HuH-7 (cell line): ENCODE measurements at regions not wholly inside any gene's neighbourhood (a gene's known extent, or its start where the extent isn't known, plus 50 kb on each side); places are given as distances from the start of the nearest gene placed in this dataset.
"Not testable (repeated sequence)": the region's sequence is repeated elsewhere in the genome, so short reads cannot be mapped to it uniquely, and the experiment has no call there.

Experiments used
- DNase-seq: peaks from one replicate; pipeline ENCODE4 v3.0.0; 2011; ENCODE audit warnings: low spot score

DNA sequence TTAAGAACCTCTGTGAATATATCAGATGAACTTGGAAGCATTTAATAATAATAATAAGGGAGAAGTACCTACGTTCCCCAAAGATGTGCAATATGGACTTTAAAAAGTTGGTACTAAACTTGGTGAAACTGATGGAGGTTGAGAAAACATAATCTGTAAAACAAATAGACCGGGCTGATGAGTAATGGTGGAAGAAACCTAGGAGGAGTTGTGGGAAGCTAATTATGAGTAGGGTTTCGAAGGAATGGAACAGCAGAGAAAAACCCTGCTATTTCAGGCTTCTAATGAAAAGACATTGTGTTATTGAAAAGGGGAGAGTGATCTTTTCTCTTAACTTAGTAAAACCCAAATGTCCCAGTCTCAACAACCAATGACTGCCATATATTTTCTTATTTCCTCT lies 229.3 kb downstream of the PCSK1 start:
- no peak for DNase-seq

DNA sequence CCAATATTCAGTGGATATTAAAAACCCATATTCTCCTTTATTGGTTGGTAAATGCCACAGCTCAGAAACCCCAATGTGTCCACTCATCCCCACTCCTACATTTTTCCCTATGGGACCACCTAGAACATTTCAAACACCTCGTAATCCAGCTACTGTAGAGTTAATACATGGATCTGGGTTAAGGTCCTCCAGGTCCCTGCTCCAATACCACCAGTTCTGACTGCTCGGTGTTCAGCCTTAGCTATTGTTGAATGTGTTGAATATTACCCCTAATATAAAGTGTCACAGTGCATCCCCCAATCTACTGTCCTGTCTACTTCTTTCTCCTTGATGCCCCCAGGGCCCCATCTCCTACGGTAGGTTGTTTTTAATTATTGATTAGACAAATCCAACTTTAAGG lies 231.5 kb downstream of the PCSK1 start:
- DNase-seq: no peak

DNA sequence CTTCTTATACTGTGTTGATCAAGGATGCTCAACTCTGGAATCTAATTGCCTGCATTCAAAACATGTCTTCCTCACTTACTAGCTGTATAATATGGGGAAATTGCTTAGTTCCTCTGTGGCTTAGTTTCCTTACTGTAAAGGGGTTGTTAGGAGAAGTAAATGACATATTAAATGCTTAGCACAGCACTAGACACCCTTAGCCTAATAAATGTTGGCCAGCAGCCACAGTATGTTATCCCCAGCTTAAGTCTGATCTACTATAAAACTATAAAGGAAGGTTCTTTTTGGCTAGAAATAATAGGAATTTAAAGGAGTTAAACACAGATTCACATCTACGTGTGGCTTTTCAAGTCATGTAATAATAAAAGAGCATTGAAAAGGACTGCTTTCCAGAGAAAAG lies 232.4 kb downstream of the PCSK1 start:
- no peak for DNase-seq

DNA sequence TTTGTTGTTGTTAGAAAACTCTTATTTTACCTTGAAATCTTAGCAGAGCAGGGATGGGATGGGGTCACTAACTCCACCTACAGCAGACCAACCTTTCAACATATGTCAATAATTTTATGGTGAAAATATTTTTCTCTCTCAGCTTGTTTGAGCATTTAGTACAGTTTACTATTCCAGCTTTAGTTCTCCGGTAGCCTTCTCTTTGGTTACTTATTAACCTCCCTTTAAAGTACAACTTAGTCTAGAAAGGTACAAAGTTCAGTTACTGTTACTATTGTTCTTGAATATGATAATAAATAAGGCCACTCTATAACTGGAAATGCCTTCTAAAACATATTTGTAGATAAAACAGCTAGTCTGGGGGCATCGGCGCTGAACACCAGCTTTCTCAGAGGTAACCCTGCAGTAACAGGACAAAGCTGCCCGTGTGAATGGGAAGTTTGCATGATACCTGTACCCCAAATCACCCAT lies 233.3 kb downstream of the PCSK1 start:
- DNase-seq: no peak

DNA sequence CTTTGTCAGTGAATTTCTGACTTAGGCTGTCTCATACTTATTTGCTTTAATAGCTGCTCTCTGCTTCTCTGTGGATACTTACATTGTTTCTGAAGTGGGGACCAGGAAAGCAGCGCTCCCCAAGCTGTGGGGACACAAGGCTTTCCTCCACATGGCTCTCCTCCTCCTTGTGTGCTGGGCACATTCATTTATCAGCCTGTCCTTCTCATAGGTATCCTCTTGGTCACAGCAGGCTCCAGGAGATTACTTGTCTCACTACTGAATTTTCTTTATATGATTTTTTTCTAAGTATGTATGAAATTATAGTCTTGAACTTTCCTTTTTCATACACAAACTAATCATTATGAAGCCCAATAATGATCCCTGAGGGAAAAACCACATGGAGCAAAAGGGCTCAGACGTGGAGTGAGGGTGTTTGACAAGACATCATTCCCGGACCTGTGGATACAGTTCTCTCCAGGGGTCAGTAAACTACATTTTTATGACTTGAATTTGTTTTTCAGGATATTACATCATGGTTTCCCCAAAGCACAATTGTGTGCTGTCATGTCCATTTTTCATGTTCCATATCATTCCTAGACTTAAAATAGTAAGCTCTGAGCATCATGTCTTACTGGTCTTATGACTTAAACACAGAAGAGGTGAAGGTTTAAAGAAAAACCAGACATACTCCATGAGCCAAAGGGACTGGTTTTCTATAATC lies 234.5 kb downstream of the PCSK1 start:
- DNase-seq: no peak

DNA sequence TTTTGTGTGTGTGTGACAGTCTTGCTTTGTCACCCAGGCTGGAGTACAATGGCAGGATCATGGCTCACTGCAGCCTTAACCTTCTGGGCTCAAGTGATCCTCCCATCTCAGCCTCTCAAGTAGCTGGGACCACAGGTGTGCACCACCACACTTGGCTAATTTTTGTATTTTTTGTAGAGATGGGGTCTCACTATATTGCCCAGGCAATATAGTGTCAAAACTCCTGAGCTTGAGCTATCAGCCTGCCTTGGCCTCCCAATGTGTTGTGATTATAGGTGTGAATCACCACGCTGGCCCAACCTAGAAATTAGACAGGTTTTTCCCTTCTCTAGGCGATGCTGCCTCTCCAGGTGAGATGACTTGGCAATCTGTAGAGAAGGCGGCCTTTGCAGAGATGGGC lies 235.3 kb downstream of the PCSK1 start:
- DNase-seq: not testable (repeated sequence)

DNA sequence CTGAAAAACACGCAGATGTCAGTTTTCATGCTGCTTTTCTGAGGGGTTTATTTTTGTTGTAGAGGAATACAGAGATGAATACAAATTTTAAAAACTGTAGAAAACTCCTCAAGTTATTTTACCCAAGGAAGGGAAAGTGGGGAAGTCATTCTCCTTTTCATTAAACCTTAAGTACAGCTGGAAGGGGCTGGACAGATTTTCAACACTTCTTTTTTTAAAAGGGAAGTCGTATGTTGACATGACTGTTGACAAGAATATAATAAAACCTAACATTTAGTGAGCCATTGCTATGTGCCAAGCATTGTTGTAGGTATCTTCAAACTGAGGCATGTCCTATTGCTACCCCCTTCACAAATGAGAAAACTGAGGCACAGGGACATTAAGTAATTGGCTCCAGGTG lies 235.7 kb upstream of the ELL2 start:
- no peak for DNase-seq

DNA sequence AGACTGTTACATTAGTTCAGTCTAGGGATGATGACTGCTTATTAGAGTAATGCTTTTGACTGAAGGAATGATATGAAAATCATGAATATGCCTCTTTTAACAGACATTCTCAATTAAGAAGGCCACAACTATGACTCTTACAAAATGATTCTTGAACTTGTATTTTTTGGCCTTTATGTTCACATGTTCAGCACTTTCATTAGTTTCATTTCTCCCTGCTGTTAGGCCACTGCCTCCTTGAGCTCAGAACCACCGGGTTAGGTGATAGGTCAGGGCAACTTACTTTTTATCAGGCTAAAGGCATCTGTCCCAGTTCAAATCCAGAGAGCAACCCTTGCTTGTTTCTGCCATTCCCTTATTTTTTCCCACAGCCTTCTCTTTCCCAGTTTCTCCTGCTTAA lies 235.2 kb upstream of the ELL2 start:
- DNase-seq: no peak

DNA sequence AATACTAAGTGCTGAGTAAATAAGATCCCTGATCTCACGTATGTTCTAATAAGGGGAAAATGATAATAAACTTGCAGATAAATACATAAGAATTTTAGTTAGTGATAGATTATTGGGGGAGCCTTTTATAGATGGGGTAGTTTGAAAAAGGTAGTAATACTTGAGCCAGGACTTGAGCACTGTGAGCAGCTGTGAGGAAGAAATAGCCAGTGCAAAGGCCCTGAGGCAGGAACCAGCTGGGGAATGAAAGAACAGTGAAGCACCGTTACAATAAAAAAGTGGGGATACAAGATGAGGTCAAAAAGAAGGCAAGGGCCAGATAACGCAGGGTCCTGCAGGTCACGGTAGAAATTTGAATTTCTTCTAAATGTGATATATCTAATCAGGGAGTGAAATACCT lies 234.8 kb upstream of the ELL2 start:
- DNase-seq: no peak

DNA sequence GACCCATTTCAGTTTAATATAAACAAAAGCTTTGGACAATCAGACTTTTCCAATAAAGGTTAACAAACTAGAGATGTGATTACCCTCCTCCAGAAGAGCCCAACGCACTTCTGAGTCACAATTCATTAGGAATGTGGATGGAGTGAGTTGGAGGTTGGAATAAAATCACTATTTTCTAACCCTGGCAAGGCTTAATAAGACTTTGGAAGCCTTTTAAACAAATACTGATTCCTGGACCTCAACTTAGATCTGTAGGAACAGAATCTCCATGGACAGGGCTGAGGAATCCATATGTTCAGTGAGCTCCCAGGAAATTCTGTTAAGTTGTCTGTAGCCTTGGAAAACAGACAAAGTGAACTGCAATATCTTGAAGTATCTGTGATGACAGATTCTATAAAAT lies 233.5 kb upstream of the ELL2 start:
- DNase-seq: no peak

DNA sequence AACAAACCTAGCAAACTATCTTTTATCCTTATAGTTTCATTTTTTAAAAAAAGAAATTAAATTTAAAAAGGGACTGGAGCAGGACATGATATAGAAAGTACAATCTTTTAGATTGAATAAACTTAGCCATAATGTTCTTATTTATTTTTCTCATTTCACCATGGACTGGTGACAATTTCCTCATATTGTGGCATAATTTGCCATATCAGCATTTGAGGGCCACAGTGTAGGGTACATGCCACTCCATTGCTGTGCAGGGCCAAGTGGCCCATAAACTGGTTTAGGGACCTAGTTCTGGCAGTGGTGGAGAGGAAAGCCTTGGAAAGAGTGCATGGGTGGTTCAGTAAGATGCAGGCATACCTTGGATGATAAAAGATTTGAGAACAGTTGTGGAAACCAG lies 232.9 kb upstream of the ELL2 start:
- DNase-seq: no peak

DNA sequence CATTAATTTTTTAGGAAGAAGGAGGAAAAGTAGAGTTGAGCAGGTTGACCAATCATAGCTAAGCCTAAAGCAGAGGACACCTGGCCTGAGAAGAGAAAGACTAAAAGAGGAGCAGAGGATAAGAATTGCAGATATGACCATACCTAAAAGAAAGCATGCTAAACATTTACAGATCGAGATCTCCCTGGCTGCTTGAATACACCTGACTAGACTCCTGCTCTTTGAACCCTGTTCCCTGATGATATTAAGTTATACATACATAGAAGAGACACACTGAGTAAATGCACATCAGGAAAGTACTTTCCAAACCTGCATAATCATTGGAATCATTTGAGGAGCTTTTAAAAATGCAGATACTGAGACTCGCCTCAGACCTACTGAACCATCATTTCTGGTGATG lies 232.3 kb upstream of the ELL2 start:
- no peak for DNase-seq

DNA sequence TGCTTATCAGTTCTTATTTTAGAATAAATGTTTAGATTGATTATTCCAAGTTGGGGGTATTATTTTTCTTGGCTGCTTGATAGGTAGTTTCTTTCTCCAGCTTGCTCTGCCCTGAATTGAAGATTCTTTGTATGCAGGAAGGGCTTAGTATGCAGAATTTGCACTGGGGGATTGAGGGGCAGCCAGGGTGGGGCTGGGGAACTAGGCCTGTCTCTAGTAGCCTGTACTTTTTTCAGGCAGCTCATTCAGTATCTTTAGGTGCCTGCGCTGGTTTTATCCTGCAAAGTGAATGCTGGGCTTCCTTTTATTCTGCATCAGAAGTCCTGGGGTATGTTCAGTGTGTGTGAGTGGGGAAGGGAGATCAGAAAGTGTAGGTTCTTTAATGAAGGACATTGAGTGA lies 228.3 kb upstream of the ELL2 start:
- no peak for DNase-seq

DNA sequence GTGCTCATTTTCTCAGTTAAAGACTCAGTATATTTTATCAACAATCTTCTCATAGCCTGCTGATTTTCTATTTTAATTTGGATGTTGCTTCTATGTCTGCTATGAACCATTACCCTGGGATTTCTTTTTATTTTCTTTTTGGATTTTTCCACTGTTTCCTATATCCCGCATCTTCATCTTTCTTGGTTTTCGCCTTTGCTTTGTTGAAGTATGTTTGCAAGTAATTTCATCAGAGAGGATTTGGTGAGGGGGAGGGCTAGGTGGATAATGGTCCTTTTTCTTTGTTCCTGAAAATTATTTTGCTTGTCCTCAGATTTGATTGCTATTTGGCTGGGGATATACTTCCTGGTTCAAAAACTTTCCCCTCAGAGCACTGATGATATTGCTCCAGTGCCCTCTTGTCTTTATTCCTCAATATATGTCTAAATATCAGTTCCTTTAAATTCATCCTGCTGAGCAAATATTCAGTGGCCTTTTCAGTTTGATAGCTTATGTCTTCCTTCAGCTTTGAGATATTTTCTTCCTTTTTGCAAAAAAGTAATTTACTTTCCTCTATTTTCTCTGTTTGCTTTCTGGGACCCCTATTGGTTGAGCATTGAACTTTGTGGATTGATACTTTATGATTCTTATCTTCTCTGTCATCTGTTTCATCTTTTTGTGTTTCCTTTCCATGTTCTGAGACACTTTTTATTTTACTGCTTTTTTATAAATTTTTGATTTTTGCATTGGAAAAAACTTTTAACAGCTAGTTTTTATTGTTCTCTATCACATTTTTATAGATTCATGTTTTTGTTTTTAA lies 227.6 kb upstream of the ELL2 start:
- DNase-seq: no peak

DNA sequence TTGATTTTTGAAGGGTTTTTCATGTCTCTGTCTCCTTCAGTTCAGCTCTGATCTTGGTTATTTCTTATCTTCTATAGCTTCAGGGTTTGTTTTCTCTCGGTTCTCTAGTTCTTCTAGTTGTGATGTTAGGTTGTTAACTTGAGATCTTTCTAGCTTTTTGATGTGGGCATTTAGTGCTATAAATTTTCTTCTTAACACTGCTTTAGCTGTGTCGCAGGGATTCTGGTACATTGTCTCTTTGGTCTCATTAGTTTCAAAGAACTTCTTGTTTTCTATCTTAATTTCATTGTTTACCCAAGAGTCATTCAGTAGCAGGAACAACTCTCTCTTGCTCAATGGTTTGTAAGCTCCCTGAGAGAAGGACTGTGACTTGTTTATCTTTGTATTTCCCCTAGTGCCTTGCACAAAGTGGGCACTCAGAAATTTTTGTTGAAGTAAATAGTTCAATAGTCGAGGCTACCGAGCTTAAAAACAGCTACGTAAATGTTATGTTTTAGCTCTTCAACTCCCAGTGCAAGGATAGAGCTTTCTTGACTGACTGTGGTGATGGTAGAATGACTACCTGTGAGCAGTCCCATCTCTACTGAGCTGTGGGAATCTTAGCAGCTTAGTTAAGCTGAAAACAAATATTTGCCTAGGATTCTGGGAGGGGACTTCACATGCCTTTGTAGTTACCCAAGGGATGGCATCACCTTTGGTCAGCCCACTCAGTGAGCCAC lies 225.8 kb upstream of the ELL2 start:
- peak; percentile 51 for DNase-seq

DNA sequence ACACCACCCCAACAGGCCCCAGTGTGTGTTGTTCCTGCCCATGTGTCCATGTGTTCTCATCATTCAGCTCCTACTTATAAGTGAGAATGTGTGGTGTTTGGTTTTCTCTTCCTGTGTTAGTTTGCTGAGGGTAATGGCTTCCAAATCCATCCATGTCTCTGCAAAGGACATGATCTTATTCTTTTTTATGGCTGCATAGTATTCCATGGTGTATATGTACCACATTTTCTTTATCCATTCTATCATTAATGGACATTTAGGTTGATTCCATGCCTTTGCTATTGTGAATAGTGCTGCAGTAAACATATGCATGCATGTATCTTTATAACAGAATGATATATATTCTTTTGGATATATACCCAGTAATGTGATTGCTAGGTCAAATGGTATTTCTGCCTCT lies 222.9 kb upstream of the ELL2 start:
- not testable (repeated sequence) for DNase-seq

DNA sequence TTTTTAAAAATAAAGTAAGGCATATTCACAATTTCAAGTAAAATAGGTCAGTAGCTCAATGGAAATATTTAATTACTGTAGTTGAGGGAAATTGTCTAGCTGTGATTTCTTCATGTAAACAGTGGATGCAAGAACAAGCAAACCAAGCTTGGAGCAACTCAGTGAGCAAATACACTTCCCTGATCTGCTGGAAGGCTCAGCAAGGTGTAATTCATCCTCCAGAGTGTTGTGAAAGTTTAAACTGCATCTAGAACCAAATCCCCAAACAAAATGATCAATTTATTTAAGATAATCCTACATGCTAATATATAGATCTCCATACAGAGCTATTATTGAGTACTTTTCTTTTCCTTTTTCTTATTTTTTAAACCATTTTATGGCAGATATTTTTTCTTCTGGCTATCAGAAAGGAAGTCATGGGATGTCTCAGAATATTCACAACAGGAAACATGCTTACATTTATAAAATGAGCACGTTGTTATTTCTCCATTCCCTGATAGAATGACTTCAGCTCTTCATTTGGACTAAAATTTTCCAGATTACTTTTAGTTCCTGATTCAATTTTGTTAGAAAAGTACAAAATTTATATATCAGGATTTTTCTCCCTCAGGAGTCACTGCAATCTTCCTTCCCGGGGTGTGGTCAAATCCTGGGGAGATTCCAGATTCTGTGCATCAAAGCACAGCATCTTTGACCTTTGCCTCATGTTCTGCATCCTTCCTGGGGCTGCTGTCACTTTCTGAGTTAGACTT lies 219.2 kb upstream of the ELL2 start:
- no peak for DNase-seq

DNA sequence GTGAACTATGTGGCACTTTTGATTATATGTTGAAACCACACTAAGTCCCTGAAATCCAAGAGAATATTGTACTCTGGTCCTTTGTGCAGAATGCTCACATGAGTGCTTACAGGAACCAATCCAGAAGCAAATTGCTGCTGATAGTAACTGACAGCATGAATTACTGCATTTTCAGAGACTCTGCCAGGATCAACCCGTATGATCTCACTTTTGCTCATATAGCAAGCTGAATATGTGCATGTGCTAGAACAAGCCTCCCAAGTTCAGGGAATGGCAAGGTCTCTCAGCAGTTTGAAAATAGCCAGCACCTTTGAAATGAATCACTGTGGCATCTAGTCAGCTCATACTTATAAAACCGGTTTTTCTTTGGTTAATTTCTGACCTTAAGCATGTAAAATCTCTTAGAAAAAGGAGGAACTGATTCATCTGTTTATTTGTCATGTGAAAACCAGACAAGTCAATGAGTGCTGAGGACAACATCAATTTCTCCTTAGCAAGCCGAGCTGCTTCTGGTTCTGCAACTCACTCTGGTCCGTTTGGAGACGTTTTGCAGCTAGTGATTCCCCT lies 215.7 kb upstream of the ELL2 start:
- no peak for DNase-seq

DNA sequence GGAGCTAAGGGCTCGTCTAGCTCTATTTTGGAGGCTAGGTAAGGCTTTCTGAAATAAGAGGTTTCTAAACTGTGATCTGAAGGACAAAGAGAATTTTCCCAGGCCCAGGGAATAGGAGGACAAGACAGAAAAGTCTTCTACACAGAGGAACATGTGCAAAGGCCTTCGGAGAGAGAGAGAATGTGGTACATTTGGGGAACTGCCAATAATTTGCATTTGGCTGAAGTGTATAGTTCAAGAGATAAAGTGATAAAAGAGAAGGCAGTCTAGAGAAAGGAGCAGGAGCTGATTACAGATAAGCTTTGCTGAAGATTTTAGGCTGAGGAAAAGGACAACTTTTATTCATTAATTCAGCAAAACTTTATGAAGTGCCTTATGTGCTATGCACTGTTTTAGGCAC lies 214.4 kb upstream of the ELL2 start:
- no peak for DNase-seq

DNA sequence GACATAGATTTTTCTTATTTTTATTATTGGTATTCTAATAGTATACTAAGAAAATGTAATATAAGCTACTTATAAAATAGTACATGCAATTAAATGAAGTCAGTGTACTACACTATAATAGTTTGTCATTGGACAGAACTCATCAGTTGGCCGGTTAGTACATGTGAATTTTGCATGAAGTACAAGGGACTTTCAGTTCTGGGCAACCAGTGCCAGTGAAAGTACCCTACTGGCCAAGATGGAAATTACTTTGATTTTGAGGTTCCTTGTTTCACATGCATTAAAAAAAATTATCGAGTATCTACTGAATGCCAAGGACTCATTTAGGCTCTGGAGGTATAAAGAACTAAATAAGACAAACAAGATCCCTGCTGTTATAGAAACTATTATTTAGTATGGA lies 213.4 kb upstream of the ELL2 start:
- no peak for DNase-seq

DNA sequence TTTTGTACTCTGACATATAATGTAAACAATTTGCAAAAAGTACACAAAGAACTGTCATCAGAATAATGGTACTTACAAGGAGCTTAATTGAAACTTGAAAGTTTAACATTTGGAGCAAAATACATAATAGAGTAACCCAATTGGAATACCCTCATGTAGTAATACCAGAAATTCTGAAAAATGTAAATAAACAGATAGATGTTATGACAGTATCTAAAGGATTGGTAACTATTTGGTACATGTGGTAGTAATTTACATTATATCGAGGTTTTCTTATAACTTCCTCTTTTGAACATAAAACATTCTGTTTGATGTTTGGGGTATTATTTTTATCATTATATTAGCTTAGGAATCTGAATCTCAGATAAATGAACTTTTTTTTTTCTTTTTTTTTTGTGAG lies 211.7 kb upstream of the ELL2 start:
- DNase-seq: no peak

DNA sequence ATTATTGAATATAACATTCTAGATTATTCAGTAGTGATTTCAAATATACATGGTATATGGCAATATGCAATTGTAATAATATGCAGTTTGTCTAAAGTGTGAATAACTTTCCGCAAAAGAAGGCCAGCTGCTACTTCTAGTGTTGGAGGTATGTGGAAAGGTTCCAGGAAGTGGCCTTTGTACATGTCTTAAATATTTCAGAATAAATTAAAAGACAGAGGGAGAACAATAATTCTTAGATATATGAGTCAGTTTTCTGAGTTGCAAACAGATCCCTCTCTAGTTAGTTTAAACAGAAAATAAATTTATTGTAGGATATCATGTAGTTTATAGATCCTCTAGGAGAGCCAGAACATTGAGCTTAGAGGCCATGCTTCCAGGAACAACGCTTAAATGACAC lies 210.8 kb upstream of the ELL2 start:
- DNase-seq: no peak
